NK-92 treated with Interleukin-12 subunit alpha and Interleukin-12 subunit beta, amount 100 ng/mL, for 24 hours (cell line): ENCODE measurements at regions not wholly inside any gene's neighbourhood (a gene's known extent, or its start where the extent isn't known, plus 50 kb on each side); places are given as distances from the start of the nearest gene placed in this dataset.

Source experiments
- DNase-seq: peaks from one replicate; lab custom pipeline; 2025; lab: John Stamatoyannopoulos, UW

GRCh38 chr18:77911971-77912605, 662.4 kb downstream of the GALR1 start:
- no peak for DNase-seq

GRCh38 chr18:77918730-77919129, 669.1 kb downstream of the GALR1 start:
- no peak for DNase-seq

GRCh38 chr18:77919923-77920322, 670.3 kb downstream of the GALR1 start:
- DNase-seq, result no peak

DNA sequence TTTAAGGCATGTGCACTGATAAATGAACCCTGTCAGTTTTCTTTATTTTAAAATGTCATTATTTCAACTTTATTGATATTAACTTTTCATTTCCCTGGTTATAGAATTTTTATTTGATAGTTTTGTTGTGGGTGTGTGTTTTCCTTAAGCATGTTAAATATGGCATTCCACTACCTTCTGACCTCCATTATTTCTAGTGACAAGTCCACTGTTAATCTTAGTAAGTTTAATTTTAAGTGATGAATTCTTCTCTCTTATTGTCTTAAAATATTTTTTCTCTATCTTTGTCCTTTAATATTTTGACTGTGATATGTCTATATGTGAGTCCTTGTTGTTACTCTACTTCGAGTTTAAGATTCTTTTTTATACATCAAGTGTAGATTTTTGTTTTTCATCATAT, 685.7 kb downstream of the GALR1 start:
- DNase-seq, result no peak

DNA sequence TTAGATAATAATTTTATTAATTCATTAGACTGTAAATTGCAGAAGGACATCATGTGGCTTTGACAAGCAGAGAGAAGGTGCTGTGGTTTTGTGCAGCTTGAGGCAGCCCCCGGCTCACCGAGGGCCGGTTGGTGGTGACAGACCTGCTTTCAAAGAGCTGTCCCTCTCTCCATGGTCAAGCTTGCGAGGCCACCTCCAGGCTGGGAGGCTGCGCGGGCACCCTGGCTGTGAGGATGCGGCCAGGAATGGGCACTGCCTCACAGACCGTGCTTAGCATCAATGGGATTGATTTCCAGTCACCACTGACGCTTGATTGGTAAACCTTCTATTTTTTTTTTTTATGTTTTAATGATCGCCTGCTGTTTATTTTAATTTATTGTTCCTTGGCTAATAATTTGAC, 690.9 kb downstream of the GALR1 start:
- DNase-seq, result no peak

DNA sequence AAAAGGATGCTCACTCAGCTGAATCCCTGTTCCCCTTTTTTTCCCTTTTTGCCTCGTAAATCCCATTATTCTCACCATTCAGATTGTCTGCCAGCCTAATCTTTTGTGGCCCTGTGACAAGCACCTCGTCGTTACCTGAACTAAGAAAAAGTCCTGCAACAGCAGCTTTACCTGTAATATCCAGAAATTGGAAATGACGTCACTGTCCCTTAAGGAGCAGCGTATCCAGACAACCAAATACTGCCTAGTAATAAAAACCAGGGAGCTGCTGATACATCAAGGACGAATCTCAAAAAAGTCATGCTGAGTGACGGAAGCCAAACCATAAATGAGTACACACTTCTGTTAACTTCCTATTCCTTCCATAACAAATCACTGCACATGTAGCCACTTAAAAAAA, 694.9 kb downstream of the GALR1 start:
- DNase-seq, result no peak

DNA sequence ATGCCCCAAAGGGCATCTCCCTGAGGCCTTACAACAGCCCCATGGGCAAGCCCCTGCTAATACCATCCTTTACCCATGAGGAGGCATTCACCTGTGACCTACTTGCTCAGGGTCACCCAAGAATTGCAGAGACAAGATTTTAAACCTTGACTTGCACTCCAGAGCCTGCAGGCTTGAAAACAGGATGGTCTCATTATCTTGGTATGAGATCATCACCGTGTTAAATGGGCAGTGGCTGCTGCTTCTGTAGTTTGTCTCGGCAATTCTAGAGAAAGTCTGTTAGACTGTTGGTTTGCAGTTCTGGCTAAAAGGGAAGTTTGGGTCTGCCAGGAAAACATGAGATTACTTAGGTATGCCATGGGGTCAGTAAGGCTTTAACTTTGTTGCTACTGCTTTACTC, 698.9 kb downstream of the GALR1 start:
- DNase-seq, result no peak

DNA sequence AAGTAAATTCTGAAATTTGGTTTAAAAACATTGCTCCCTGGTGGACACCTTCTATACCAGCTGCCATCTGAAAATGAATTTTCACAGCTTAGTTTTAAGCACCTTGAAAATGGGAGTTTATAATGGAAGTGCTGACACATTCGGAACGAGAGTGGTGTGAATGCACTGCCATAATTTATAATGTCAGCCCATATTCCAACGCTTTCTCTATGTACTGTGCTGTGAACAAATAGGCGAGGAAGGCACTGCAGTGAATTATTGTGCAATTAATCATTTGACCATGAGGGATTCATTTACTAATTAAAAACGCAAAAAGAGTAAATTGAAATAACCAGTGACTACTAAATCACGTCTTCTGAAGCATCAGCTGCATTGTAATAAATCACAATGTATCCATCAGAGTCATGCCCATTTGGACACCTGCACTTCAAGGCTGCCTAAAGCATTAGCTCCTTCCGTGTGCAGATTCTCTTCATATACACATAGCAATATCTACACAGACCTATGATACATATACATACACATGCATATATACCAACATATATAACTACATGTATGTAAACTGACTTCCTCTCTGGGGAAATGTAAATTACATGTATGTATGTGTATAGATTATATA, 699.8 kb downstream of the GALR1 start:
- no peak for DNase-seq

- no peak for DNase-seq
These were observed 709.6 kb downstream of the GALR1 start for GRCh38 chr18:77959248-77959647.

- no peak for DNase-seq
These were observed 711.3 kb downstream of the GALR1 start for GRCh38 chr18:77960791-77961410.

- no peak for DNase-seq
These were observed 717.4 kb downstream of the GALR1 start for GRCh38 chr18:77967071-77967470.

GRCh38 chr18:77967791-77968190, 718.1 kb downstream of the GALR1 start:
- no peak for DNase-seq

DNA sequence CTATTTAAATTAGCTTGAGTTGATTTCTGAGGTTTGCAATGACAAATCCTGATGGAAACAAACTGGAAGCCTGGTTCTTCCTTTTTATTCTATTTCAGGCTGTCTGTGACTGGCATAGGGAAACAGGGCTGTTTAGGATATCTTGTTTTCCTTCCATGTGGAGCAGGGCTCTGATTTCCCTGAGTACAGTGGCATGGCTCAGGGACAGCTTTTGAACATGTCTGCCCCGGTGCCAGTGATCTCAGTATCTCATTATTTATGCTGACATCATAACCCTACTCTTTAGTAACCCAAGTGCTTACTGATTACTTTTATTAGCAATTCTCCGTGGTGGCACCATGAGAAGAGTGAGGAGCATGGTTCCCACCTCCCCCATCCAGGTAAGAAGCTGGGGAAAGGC, 720.3 kb downstream of the GALR1 start:
- no peak for DNase-seq

GRCh38 chr18:77970814-77971213, 721.2 kb downstream of the GALR1 start:
- DNase-seq, result no peak

GRCh38 chr18:77973745-77974144, 724.1 kb downstream of the GALR1 start:
- no peak for DNase-seq

- no peak for DNase-seq
These were observed 724.7 kb downstream of the GALR1 start for GRCh38 chr18:77974329-77974728.

- DNase-seq, result no peak
These were observed 727.7 kb downstream of the GALR1 start for GRCh38 chr18:77977331-77977730.

DNA sequence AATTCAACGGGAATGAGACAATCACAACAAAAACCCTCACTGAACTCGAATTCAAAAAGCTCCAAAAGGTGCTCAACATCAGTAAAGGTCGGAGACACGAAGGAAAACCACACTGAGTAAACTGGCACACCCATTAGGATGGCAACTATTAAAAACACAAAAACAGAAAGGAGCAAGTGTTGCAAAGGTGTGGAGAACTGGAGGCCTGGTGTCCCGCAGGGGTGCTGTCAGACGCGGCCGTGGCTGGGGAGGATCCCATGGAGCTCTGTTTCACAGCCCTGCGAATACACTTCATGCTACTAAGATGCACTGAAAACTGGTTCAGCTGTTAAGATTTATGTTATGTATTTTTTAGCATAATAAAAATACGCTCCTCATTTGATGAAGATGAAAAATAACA, 730.6 kb downstream of the GALR1 start:
- no peak for DNase-seq

- DNase-seq, result no peak
These were observed 732.2 kb downstream of the GALR1 start for GRCh38 chr18:77981874-77982273.

- no peak for DNase-seq
These were observed 733.6 kb downstream of the GALR1 start for GRCh38 chr18:77983270-77983669.

DNA sequence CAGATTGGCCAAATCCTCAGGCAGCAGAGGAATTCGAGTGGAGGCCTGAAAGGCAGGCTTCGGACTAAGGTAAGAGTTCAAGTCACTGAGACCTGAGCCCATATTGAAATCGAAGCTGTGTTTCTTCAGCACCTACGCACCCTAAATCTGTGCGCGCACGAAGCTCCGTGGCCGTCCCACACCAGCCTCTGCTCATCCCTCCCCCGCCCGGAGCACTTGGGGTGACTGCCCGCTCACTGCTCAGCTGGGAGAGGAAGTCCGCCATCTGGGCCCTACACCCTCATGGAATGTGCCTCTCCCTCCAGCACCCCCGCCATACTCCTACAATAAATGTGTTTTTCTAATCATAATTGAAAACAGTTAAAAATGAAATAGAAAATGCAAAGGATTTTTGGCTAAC, 734.5 kb downstream of the GALR1 start:
- DNase-seq, result no peak

DNA sequence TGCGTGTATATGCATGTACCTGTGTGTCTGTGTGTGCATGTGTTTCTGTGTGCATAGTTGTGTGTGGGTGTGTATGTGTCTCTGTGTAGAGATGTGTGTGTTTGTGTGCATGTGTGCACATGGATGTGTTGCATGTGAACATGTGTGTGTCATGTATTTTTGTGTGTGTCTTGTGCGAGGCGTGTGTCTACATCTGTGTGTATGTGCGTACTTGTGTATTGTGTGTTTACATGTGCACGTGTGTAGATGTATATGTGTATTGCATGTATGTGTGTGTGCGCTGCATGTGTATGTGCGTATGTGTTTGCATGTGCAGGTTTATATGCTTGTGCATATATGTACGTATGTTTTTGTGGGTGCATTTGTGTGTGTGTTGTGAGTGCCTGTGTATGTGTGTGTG, 735.2 kb downstream of the GALR1 start:
- no peak for DNase-seq

DNA sequence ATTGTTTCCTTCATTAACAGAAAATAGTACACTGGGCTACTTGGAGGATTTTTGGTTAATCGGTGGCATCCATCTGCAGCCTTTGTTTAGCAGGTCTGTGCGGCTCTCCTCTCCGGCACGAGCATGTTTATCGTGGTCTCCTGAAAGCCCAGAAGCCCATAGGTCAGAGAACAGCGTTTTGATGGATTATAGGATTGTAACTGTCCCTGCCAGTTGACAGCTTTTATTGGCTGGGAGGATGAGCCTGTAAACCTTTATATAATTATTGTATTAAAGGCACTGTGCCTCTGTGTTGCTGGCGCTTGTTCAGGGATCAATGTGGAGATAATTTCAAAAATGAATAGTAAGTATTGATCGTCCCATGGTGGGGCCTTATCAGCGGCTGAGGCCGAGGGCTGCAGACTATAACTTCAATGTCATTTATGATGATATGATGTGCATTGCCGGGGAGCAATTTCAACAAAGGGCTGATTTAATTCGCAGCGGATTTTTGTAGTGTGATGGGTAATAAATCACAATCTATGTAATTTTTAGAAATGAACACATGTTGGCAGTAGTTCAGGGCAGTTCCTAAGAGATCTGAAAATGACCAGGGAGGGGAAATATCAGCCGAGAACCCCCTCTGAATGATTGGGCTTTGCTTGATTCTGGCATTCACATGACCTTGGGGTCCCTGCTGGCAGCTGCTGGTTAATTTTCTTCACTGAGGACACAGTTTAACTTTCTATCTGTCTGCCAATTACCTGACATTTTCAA, 736.1 kb downstream of the GALR1 start:
- no peak for DNase-seq
